ENCODE measurements at regions not wholly inside any gene's neighbourhood (a gene's known extent, or its start where the extent isn't known, plus 50 kb on each side); places are given as distances from the start of the nearest gene placed in this dataset.

GRCh38 chr2:67701011-67701410 lies 303.9 kb downstream of the ETAA1 start:
- no peak for DNase-seq (ENCODE audit: low spot score in 2 of 2)
- H3K4me3 ChIP-seq: no peak overlapping the region
- TF ChIP-seq CTCF (IDR thresholded peaks at IDR 0.05) (no peak), POLR2A (IDR thresholded peaks at IDR 0.05) (no peak), EP300 (IDR thresholded peaks at IDR 0.05) (no peak)
- no peaks in the 10 kb centered on the region for H3K9me3 ChIP-seq
- no peaks in the 10 kb centered on the region for H3K36me3 ChIP-seq
- no peaks in the 10 kb centered on the region for H3K27me3 ChIP-seq
- H3K27ac ChIP-seq: no peak overlapping the region
- H3K4me1 ChIP-seq: no peaks in the 10 kb centered on the region
- 68 to 84% methylated on average over 4 of the region's 4 CpGs for WGBS, 2 donors

- Histone ChIP-seq H3K27ac (no peak overlapping the region), H3K27me3 (no peaks in the 10 kb centered on the region), H3K36me3 (no peaks in the 10 kb centered on the region), H3K4me3 (no peak overlapping the region), H3K9me3 (no peaks in the 10 kb centered on the region), H3K4me1 (no peaks in the 10 kb centered on the region)
- TF ChIP-seq EP300 (IDR thresholded peaks at IDR 0.05): no peak
- no peak for TF ChIP-seq CTCF (IDR thresholded peaks at IDR 0.05)
- no peak for TF ChIP-seq POLR2A (IDR thresholded peaks at IDR 0.05)
- no peak for DNase-seq (ENCODE audit: low spot score in 2 of 2)
- 88 to 91% methylated on average over 4 of the region's 4 CpGs for WGBS, 2 donors
Observed at GRCh38 chr2:67702284-67702683, 305.2 kb downstream of the ETAA1 start.

GRCh38 chr2:67702937-67703336 lies 305.8 kb downstream of the ETAA1 start:
- H3K27ac ChIP-seq: no peak overlapping the region
- H3K9me3 ChIP-seq: no peaks in the 10 kb centered on the region
- no peaks in the 10 kb centered on the region for H3K4me1 ChIP-seq
- DNase-seq (ENCODE audit: low spot score in 2 of 2): no peak
- no peak overlapping the region for H3K4me3 ChIP-seq
- H3K27me3 ChIP-seq: no peaks in the 10 kb centered on the region
- no peaks in the 10 kb centered on the region for H3K36me3 ChIP-seq
- WGBS, 2 donors: 76 to 89% methylated on average over 1 of the region's 1 CpG
- TF ChIP-seq CTCF (IDR thresholded peaks at IDR 0.05): no peak
- no peak for TF ChIP-seq POLR2A (IDR thresholded peaks at IDR 0.05)
- TF ChIP-seq EP300 (IDR thresholded peaks at IDR 0.05): no peak

- WGBS, 2 donors: 94 to 97% methylated on average over 3 of the region's 3 CpGs
- no peaks in the 10 kb centered on the region for H3K9me3 ChIP-seq
- no peak overlapping the region for H3K4me3 ChIP-seq
- H3K4me1 ChIP-seq: no peaks in the 10 kb centered on the region
- TF ChIP-seq POLR2A (IDR thresholded peaks at IDR 0.05): no peak
- TF ChIP-seq CTCF (IDR thresholded peaks at IDR 0.05): no peak
- TF ChIP-seq EP300 (IDR thresholded peaks at IDR 0.05): no peak
- H3K27ac ChIP-seq: no peak overlapping the region
- no peaks in the 10 kb centered on the region for H3K27me3 ChIP-seq
- no peaks in the 10 kb centered on the region for H3K36me3 ChIP-seq
- DNase-seq (ENCODE audit: low spot score in 2 of 2): no peak
Observed at GRCh38 chr2:67706082-67706481, 308.9 kb downstream of the ETAA1 start.

- Histone ChIP-seq H3K27me3 (no peaks in the 10 kb centered on the region), H3K4me1 (no peaks in the 10 kb centered on the region), H3K4me3 (no peak overlapping the region), H3K36me3 (no peaks in the 10 kb centered on the region), H3K9me3 (no peaks in the 10 kb centered on the region), H3K27ac (no peak overlapping the region)
- WGBS, 2 donors: 81% methylated on average over 3 of the region's 3 CpGs
- no peak for DNase-seq (ENCODE audit: low spot score in 2 of 2)
- TF ChIP-seq POLR2A (IDR thresholded peaks at IDR 0.05) (no peak), EP300 (IDR thresholded peaks at IDR 0.05) (no peak), CTCF (IDR thresholded peaks at IDR 0.05) (no peak)
Observed at GRCh38 chr2:67707896-67708295, 310.8 kb downstream of the ETAA1 start.

Measured in tibial nerve (tissue), 4 donors.